Stimulated activated CD8-positive, alpha-beta memory T cell treated with anti-CD3 and anti-CD28 coated beads, Interleukin-4, amount 100 ng/mL, for 48 hours (primary cell): ENCODE measurements at regions not wholly inside any gene's neighbourhood (a gene's known extent, or its start where the extent isn't known, plus 50 kb on each side); places are given as distances from the start of the nearest gene placed in this dataset.

Experiments
- DNase-seq: peaks from one replicate; pipeline ENCODE4 v3.0.0-alpha.2; 2020

GRCh38 chr5:24272741-24273140, 372.0 kb downstream of the CDH10 start:
- no peak for DNase-seq

- no peak for DNase-seq
Measured at GRCh38 chr5:24280215-24280614, 364.6 kb downstream of the CDH10 start.

- DNase-seq = no peak
Measured at GRCh38 chr5:24281818-24282217, 363.0 kb downstream of the CDH10 start.

- DNase-seq = no peak
Measured at GRCh38 chr5:24289582-24290335, 355.0 kb downstream of the CDH10 start.

- DNase-seq = no peak
Measured at GRCh38 chr5:24290536-24290935, 354.2 kb downstream of the CDH10 start.

GRCh38 chr5:24291916-24292315, 352.9 kb downstream of the CDH10 start:
- DNase-seq = no peak

- DNase-seq = no peak
Measured at GRCh38 chr5:24294333-24294732, 350.4 kb downstream of the CDH10 start.

GRCh38 chr5:24314106-24314505, 330.7 kb downstream of the CDH10 start:
- no peak for DNase-seq

GRCh38 chr5:24320643-24321042, 324.1 kb downstream of the CDH10 start:
- no peak for DNase-seq

GRCh38 chr5:24325306-24325832, 319.4 kb downstream of the CDH10 start:
- DNase-seq = no peak

GRCh38 chr5:24331531-24331930, 313.2 kb downstream of the CDH10 start:
- no peak for DNase-seq

- no peak for DNase-seq
Measured at GRCh38 chr5:24347158-24347557, 297.6 kb downstream of the CDH10 start.

GRCh38 chr5:24351285-24351684, 293.5 kb downstream of the CDH10 start:
- DNase-seq = no peak

GRCh38 chr5:24353016-24353415, 291.8 kb downstream of the CDH10 start:
- no peak for DNase-seq

GRCh38 chr5:24353611-24354010, 291.2 kb downstream of the CDH10 start:
- DNase-seq = no peak

GRCh38 chr5:24363789-24364481, 280.8 kb downstream of the CDH10 start:
- no peak for DNase-seq

- no peak for DNase-seq
Measured at GRCh38 chr5:24364711-24365110, 280.1 kb downstream of the CDH10 start.

- DNase-seq = no peak
Measured at GRCh38 chr5:24365406-24365805, 279.4 kb downstream of the CDH10 start.

- DNase-seq = no peak
Measured at GRCh38 chr5:24367216-24367615, 277.6 kb downstream of the CDH10 start.

- no peak for DNase-seq
Measured at GRCh38 chr5:24368115-24368514, 276.7 kb downstream of the CDH10 start.

- no peak for DNase-seq
Measured at GRCh38 chr5:24376210-24376609, 268.6 kb downstream of the CDH10 start.

- no peak for DNase-seq
Measured at GRCh38 chr5:24376616-24377015, 268.2 kb downstream of the CDH10 start.

GRCh38 chr5:24381861-24382489, 262.8 kb downstream of the CDH10 start:
- DNase-seq = no peak

GRCh38 chr5:24385070-24385469, 259.7 kb downstream of the CDH10 start:
- no peak for DNase-seq
